Neutrophil (primary cell): ENCODE measurements at regions not wholly inside any gene's neighbourhood (a gene's known extent, or its start where the extent isn't known, plus 50 kb on each side); places are given as distances from the start of the nearest gene placed in this dataset.
A peak's percentile ranks its signal among the peaks of the same experiment; 100 is the strongest.

Source experiments
- H3K27ac ChIP-seq: fragments of 200-600 bp; sonication (generic); 2 replicates; pipeline ENCODE4 v1.5.1; 2016; ENCODE audit warnings: mild to moderate bottlenecking, moderate library complexity
- H3K27me3 ChIP-seq: fragments of 200-600 bp; sonication (generic); 2 replicates; pipeline ENCODE4 v1.6.0; 2016; ENCODE audit warnings: mild to moderate bottlenecking
- H3K36me3 ChIP-seq: fragments of 200-600 bp; sonication (generic); 2 replicates; pipeline ENCODE4 v1.5.1; 2017
- H3K4me1 ChIP-seq, 2 experiments: fragments of 200-600 bp in 1 of 2; sonication (generic) in 1 of 2; 1 replicate in 1 of 2; 2 replicates in 1 of 2; pipeline versions ENCODE4 v1.5.1 to v1.6.1; 2013 to 2016; ENCODE audit warnings: low read depth in 1 of 2, low read length in 1 of 2, mild to moderate bottlenecking in 1 of 2, moderate library complexity in 1 of 2; ENCODE audit not compliant: control insufficient read depth in 1 of 2, insufficient read depth in 1 of 2
- H3K4me3 ChIP-seq, 2 experiments: fragments of 200-600 bp in 1 of 2; sonication (generic) in 1 of 2; 1 replicate in 1 of 2; 2 replicates in 1 of 2; pipeline ENCODE4 v1.5.1; 2013 to 2016; ENCODE audit warnings: low read depth in 1 of 2, low read length in 1 of 2, mild to moderate bottlenecking in 1 of 2, moderate library complexity in 1 of 2
- H3K9me3 ChIP-seq: fragments of 200-600 bp; sonication (generic); 2 replicates; pipeline ENCODE4 v1.5.1; 2016
- TF ChIP-seq, protein P1 (sequence below): fragments of 200-600 bp; sonication (generic); IDR thresholded peaks from 2 replicates; pipeline ENCODE4 v1.5.1; 2016; ENCODE audit warnings: antibody characterized with exemption

DNA sequence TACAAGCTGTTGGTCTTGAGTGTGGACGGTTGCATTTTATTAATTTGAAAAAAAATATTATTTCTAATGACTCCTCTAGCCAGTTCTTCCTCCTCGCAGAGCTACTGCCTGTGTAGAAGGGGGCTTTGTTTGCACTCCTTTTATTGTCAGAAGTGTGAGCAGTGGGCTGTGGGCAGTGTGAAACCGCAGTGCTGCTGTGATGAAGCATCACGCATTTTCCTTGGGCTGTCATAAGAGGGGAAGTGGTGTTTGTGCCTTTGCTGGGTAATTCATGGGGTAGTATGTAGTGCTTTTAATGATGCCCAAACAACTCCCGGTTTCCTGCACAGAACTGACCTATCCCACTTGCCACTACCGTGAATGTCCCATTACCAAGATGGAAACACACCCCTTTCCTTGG, 357.3 kb downstream of the ZNF536 start:
- TF ChIP-seq, protein P1, sequence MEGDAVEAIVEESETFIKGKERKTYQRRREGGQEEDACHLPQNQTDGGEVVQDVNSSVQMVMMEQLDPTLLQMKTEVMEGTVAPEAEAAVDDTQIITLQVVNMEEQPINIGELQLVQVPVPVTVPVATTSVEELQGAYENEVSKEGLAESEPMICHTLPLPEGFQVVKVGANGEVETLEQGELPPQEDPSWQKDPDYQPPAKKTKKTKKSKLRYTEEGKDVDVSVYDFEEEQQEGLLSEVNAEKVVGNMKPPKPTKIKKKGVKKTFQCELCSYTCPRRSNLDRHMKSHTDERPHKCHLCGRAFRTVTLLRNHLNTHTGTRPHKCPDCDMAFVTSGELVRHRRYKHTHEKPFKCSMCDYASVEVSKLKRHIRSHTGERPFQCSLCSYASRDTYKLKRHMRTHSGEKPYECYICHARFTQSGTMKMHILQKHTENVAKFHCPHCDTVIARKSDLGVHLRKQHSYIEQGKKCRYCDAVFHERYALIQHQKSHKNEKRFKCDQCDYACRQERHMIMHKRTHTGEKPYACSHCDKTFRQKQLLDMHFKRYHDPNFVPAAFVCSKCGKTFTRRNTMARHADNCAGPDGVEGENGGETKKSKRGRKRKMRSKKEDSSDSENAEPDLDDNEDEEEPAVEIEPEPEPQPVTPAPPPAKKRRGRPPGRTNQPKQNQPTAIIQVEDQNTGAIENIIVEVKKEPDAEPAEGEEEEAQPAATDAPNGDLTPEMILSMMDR, result no peak
- H3K4me3 ChIP-seq, result no peak overlapping the region

DNA sequence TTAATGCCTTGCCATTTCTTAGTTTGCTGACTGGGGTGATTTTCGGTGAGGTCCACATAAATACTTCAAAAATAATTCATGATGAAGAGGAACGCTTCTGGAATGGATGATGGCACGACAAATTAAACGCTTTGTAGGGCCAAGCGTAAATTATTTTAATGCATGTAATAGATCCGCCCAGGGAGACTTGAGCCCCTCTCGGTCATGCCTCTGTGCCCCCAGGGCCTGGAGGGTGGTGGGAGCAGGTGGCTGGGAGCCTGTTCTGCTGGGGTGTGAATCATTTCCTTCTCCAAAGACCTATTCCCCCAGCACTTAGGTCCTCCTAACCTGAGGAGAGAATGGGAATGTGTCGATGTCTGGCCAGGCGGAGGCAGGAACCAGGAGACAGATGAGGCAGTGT, 350.6 kb downstream of the ZNF536 start:
- TF ChIP-seq, protein P1, result no peak
- no peaks in the 10 kb centered on the region for H3K9me3 ChIP-seq

More for the DNA sequence above, 357.3 kb downstream of the ZNF536 start:
- no peaks in the 10 kb centered on the region for H3K4me1 ChIP-seq
- H3K9me3 ChIP-seq, result no peaks in the 10 kb centered on the region
- no peaks in the 10 kb centered on the region for H3K36me3 ChIP-seq
- H3K27ac ChIP-seq, result no peak overlapping the region
- peaks cover 2% of the 10 kb centered on the region for H3K27me3 ChIP-seq

DNA sequence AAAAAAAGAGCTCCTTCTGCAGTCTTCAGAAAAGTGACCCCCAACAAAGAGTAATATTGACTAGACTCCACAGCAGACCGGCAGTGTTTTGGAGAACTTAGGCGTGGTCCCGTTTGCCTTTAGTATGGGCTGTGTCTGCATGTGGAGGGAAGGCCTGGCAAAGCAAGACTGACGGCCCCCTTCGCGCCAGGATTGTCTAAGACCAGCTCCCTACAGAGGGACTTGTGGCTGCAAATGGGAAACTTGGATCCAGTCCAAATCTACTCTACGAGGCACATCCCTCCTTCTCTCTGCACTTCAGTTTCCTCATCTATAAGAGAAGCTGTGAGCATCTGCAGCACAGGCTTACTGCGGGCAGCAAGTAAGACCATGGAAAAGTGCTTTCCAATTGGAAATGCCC, 350.0 kb downstream of the ZNF536 start:
- H3K27me3 ChIP-seq, result peaks cover 36% of the 10 kb centered on the region
- H3K4me1 ChIP-seq, result peaks cover 0 to 11% of the 10 kb centered on the region in 2 experiments
- H3K27ac ChIP-seq, result no peak overlapping the region
- no peak overlapping the region for H3K4me3 ChIP-seq
- no peaks in the 10 kb centered on the region for H3K36me3 ChIP-seq
- TF ChIP-seq, protein P1, result no peak
- H3K9me3 ChIP-seq, result no peaks in the 10 kb centered on the region

More for the DNA sequence above, 350.6 kb downstream of the ZNF536 start:
- no peak overlapping the region for H3K4me3 ChIP-seq
- H3K36me3 ChIP-seq, result no peaks in the 10 kb centered on the region
- H3K4me1 ChIP-seq, result peaks cover 0 to 11% of the 10 kb centered on the region in 2 experiments
- H3K27me3 ChIP-seq, result peaks cover 35% of the 10 kb centered on the region
- H3K27ac ChIP-seq, result no peak overlapping the region

DNA sequence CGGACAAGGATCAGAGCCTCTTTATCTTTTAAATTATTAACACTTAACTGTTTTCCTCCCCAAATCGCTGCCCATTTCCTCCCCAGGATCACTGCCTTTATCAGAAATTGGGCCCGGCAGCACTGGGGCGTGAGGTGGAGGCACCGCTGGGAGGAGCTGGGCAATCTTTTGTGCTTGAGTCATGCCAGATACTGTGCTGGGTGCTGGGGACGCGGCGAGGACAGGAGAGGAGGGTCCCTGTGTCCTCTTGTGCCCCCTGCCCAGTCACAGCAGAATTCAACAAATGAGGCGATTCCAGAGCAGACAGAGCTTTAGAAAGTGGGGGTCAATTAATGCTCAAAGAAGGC, 347.8 kb downstream of the ZNF536 start:
- no peaks in the 10 kb centered on the region for H3K9me3 ChIP-seq
- TF ChIP-seq, protein P1, result no peak
- no peaks in the 10 kb centered on the region for H3K36me3 ChIP-seq
- peaks cover 39% of the 10 kb centered on the region for H3K27me3 ChIP-seq
- peaks cover 0 to 11% of the 10 kb centered on the region in 2 experiments for H3K4me1 ChIP-seq
- peak overlapping the region; percentile 32 to 40 for H3K4me3 ChIP-seq
- no peak overlapping the region for H3K27ac ChIP-seq

DNA sequence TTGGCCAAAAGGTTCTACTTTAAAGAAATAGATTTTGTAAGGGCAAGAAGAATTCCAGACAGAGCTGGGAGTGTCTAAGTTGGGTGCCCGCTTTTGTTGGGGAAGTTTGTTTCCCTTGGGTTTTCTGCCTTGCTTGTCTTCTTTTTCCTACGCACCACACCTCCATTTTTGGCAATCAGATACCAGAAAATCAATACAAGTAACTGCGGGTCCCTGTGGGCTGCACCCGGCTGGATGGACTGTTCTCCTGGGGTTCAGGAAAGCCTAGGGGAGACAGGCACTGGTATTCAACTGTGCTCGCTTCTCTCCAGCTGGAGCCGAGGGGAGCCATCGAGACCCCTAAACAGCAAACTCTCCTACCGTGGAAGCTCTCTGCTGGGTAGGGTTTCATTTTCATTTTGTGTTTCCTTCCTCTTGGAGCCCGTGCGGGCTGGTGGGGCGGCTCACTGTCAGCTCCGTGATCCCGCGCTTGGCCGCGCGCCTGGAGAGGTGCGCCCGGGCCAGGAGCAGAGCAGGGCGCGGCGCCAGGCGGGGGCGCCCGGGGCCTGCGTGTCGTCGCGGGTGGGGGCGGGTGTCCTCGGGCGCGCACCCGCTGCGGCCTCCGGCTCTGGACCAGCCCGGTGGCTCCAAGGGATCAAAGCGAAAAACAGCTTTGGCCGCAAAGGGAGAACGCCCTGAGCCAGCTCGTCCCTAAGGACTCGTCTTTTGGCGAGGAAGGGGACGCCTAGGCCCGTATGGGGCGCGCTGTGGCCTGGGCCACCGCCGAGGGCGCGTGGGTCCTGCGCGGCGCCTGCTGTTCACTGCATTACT, 347.2 kb downstream of the ZNF536 start:
- H3K4me1 ChIP-seq, result peaks cover 0 to 11% of the 10 kb centered on the region in 2 experiments
- no peaks in the 10 kb centered on the region for H3K36me3 ChIP-seq
- peaks cover 39% of the 10 kb centered on the region for H3K27me3 ChIP-seq
- H3K9me3 ChIP-seq, result no peaks in the 10 kb centered on the region
- H3K4me3 ChIP-seq, result peak overlapping the region; percentile 32 to 40
- H3K27ac ChIP-seq, result no peak overlapping the region
- TF ChIP-seq, protein P1, result no peak
